PC-9 (cell line): ENCODE measurements at regions not wholly inside any gene's neighbourhood (a gene's known extent, or its start where the extent isn't known, plus 50 kb on each side); places are given as distances from the start of the nearest gene placed in this dataset.

Source experiments
- BruUV-seq: library from RNA; stranded (reverse); fragments of 400-500 nt; replicated peaks from 2 replicates; lab custom pipeline; 2021; lab: Mats Ljungman, UMichigan
- CTCF ChIA-PET: fragments of 300-600 bp; sonication (Branson Sonifier 250); formaldehyde crosslinking; loops from one replicate; lab custom pipeline; 2022; ENCODE audit warnings: antibody characterized with exemption; lab: Charles Lee
- POLR2A ChIA-PET: fragments of 300-600 bp; sonication (Branson Sonifier 250); formaldehyde crosslinking; loops from one replicate; lab custom pipeline; 2022; ENCODE audit warnings: antibody characterized with exemption; ENCODE audit not compliant: unreplicated experiment; lab: Charles Lee
- DNase-seq, 2 experiments: peaks; one replicate each; pipeline versions ENCODE4 v3.0.0 to v3.0.0-alpha.2; 2015 to 2022; ENCODE audit warnings: mixed read lengths in 1 of 2
- H2AFZ ChIP-seq: fragments of 200-600 bp; sonication (generic); 2 replicates; pipeline ENCODE4 v1.8.1; 2017; ENCODE audit warnings: antibody characterized with exemption
- H3F3A ChIP-seq: fragments of 200-600 bp; sonication (generic); 2 replicates; pipeline ENCODE4 v1.8.1; 2017; ENCODE audit warnings: antibody characterized with exemption, mild to moderate bottlenecking, low read depth; ENCODE audit not compliant: insufficient read depth
- H3K27ac ChIP-seq: fragments of 200-600 bp; sonication (generic); 2 replicates; pipeline ENCODE4 v1.6.1; 2016; ENCODE audit warnings: mixed run types
- H3K27me3 ChIP-seq: fragments of 200-600 bp; sonication (generic); 2 replicates; pipeline ENCODE4 v1.6.1; 2016; ENCODE audit warnings: low read depth, mixed run types; ENCODE audit not compliant: insufficient read depth
- H3K36me3 ChIP-seq: fragments of 200-600 bp; sonication (generic); 2 replicates; pipeline ENCODE4 v1.6.1; 2016; ENCODE audit warnings: low read depth, mixed run types
- H3K4me1 ChIP-seq: fragments of 200-600 bp; sonication (generic); replicated peaks from 2 replicates; pipeline ENCODE4 v1.6.1; 2016; ENCODE audit warnings: mixed run types; ENCODE audit not compliant: insufficient read depth
- H3K4me2 ChIP-seq: fragments of 200-600 bp; sonication (generic); 2 replicates; pipeline ENCODE4 v1.6.1; 2017; ENCODE audit warnings: mixed run types
- H3K4me3 ChIP-seq: fragments of 200-600 bp; sonication (generic); 2 replicates; pipeline ENCODE4 v1.6.1; 2016; ENCODE audit warnings: mixed run types
- H3K79me2 ChIP-seq: fragments of 200-600 bp; sonication (generic); 2 replicates; pipeline ENCODE4 v1.6.1; 2017; ENCODE audit warnings: low read depth, mixed run types
- H3K9me2 ChIP-seq: fragments of 200-600 bp; sonication (generic); 2 replicates; pipeline ENCODE4 v1.8.1; 2017; ENCODE audit warnings: mild to moderate bottlenecking; ENCODE audit not compliant: insufficient read depth
- H3K9me3 ChIP-seq: fragments of 200-600 bp; sonication (generic); 2 replicates; pipeline ENCODE4 v1.8.1; 2016; ENCODE audit warnings: low read depth; ENCODE audit not compliant: insufficient read depth
- H4K20me1 ChIP-seq: fragments of 200-600 bp; sonication (generic); 2 replicates; pipeline ENCODE4 v1.8.1; 2017; ENCODE audit not compliant: insufficient read depth
- CTCF ChIP-seq: fragments of 200-600 bp; sonication (generic); conservative IDR thresholded peaks from 2 replicates; pipeline ENCODE4 v1.6.1; 2017; ENCODE audit warnings: mixed run types, antibody characterized with exemption, mild to moderate bottlenecking, moderate library complexity
- EZH2 ChIP-seq: fragments of 200-600 bp; sonication (generic); IDR thresholded peaks from 2 replicates; pipeline ENCODE4 v1.8.0; 2017; ENCODE audit warnings: antibody characterized with exemption, low read depth
- intact Hi-C: fragments of 100-400 bp; cut with micrococcal nuclease; formaldehyde crosslinking; loops from one replicate; pipeline ENCODE4 v1.10.0; 2022; ENCODE audit not compliant: unreplicated experiment

DNA sequence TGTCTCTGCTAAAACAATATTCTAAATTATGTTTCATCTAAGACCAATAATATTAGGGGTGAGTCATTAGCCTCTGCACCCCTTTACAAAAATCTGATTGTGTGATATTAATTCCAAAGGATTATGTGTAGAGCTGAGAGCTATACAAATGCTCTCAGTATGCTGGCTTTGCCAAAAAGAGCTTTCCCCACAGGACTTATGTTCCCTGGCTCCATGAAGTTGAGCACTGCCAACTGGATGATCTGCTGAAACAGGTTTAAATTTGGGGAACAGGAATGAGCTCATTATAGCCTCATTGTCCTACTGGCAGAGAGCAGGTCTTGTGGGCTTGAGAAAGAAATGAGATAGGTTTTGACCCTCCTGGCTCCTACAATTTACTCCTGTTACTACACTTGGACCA lies 347.8 kb upstream of the LMCD1 start:
- intact Hi-C loops: no loop called here

GRCh38 chr3:8154617-8155016 lies 347.0 kb upstream of the LMCD1 start:
- ChIA-PET CTCF (no interaction called here), POLR2A (interaction anchor here (0.5 kb wide), 1 partner anchor 961 kb away, joined by 3 read pairs; no protein-coding TSS in a partner anchor)
- Histone ChIP-seq H3K4me2 (no peak overlapping the region), H3K27ac (no peak overlapping the region), H3K9me3 (no peaks in the 10 kb centered on the region), H3K79me2 (no peaks in the 10 kb centered on the region), H3K9me2 (no peaks in the 10 kb centered on the region), H4K20me1 (no peaks in the 10 kb centered on the region; the same call in 1 of the 2 replicates), H3F3A (no peaks in the 10 kb centered on the region), H3K27me3 (no peaks in the 10 kb centered on the region), H3K4me3 (no peak overlapping the region), H2AFZ (no peak overlapping the region), H3K4me1 (no peaks in the 10 kb centered on the region), H3K36me3 (no peaks in the 10 kb centered on the region)
- intact Hi-C loops: no loop called here
- BruUV-seq: no TSS peak
- no peak for DNase-seq
- no peak for TF ChIP-seq CTCF
- no peak for TF ChIP-seq EZH2

More for the DNA sequence above, 347.8 kb upstream of the LMCD1 start:
- DNase-seq: no peak
- Histone ChIP-seq H4K20me1 (no peaks in the 10 kb centered on the region; the same call in 1 of the 2 replicates), H3K9me3 (no peaks in the 10 kb centered on the region), H3F3A (no peaks in the 10 kb centered on the region), H3K36me3 (no peaks in the 10 kb centered on the region), H3K9me2 (no peaks in the 10 kb centered on the region), H3K4me2 (no peak overlapping the region), H3K4me1 (no peaks in the 10 kb centered on the region), H2AFZ (no peak overlapping the region), H3K27ac (no peak overlapping the region), H3K79me2 (no peaks in the 10 kb centered on the region), H3K4me3 (no peak overlapping the region), H3K27me3 (no peaks in the 10 kb centered on the region)
- ChIA-PET POLR2A (no interaction called here), CTCF (no interaction called here)
- BruUV-seq: no TSS peak
- TF ChIP-seq EZH2 (no peak), CTCF (no peak)

GRCh38 chr3:8156138-8156537 lies 345.5 kb upstream of the LMCD1 start:
- intact Hi-C loops: no loop called here
- Histone ChIP-seq H3F3A (no peaks in the 10 kb centered on the region), H3K4me1 (no peaks in the 10 kb centered on the region), H4K20me1 (no peaks in the 10 kb centered on the region; the same call in 1 of the 2 replicates), H3K4me2 (no peak overlapping the region), H3K27ac (no peak overlapping the region), H3K79me2 (no peaks in the 10 kb centered on the region), H3K27me3 (no peaks in the 10 kb centered on the region), H3K9me3 (no peaks in the 10 kb centered on the region), H3K9me2 (no peaks in the 10 kb centered on the region), H3K36me3 (no peaks in the 10 kb centered on the region), H2AFZ (no peak overlapping the region), H3K4me3 (no peak overlapping the region)
- BruUV-seq: no TSS peak
- CTCF ChIA-PET: no interaction called here
- TF ChIP-seq EZH2: no peak
- no peak for TF ChIP-seq CTCF
- POLR2A ChIA-PET: no interaction called here
- DNase-seq: no peak
